ENCODE measurements at regions not wholly inside any gene's neighbourhood (a gene's known extent, or its start where the extent isn't known, plus 50 kb on each side); places are given as distances from the start of the nearest gene placed in this dataset.
"Not testable (repeated sequence)": the region's sequence is repeated elsewhere in the genome, so short reads cannot be mapped to it uniquely, and the experiment has no call there.

GRCh38 chr11:23765682-23766252 lies 731.1 kb upstream of the LUZP2 start:
- DNase-seq (ENCODE audit: low spot score): no peak

GRCh38 chr11:23767576-23767975 lies 729.3 kb upstream of the LUZP2 start:
- no peak for DNase-seq (ENCODE audit: low spot score)

- no peak for DNase-seq (ENCODE audit: low spot score)
Measured at GRCh38 chr11:23769214-23769613, 727.6 kb upstream of the LUZP2 start.

GRCh38 chr11:23772081-23772480 lies 724.8 kb upstream of the LUZP2 start:
- DNase-seq (ENCODE audit: low spot score): no peak

DNA sequence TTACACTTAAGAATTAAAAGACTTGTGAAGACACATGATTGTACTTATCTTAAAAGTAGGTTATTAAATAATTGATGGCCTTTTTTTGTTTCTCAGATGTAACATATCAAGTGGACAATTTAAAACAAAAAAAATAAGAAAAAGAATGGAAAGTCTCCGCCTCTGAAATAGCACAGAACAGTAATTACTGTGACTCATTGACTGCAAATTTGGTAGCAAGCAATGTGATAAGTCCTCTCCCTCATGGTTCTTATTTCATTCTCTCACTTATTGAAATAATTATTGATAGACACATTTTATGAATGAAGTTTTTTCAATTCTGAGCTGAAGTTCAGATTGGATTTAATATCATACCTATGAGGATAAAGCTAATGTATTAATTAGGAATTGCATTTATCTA lies 717.9 kb upstream of the LUZP2 start:
- DNase-seq (ENCODE audit: low spot score): no peak

DNA sequence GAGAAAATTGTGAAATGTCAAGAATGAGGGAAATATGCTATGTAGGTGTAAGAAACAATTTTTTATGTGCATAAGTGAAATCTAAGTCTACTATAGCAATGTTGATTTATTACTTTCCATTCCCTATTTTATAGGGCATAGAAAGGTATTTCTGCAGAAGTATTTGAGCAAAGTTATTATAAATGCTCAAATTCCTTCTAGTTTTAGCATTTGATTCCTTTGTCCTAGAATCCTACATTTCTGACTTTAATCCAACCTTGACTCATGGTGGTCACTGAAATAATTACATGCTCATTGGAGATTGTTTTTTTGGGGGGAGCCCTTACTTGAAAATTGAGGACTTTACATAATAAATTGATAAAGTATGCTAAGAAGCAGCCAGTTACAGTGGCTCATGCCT lies 716.6 kb upstream of the LUZP2 start:
- no peak for DNase-seq (ENCODE audit: low spot score)

DNA sequence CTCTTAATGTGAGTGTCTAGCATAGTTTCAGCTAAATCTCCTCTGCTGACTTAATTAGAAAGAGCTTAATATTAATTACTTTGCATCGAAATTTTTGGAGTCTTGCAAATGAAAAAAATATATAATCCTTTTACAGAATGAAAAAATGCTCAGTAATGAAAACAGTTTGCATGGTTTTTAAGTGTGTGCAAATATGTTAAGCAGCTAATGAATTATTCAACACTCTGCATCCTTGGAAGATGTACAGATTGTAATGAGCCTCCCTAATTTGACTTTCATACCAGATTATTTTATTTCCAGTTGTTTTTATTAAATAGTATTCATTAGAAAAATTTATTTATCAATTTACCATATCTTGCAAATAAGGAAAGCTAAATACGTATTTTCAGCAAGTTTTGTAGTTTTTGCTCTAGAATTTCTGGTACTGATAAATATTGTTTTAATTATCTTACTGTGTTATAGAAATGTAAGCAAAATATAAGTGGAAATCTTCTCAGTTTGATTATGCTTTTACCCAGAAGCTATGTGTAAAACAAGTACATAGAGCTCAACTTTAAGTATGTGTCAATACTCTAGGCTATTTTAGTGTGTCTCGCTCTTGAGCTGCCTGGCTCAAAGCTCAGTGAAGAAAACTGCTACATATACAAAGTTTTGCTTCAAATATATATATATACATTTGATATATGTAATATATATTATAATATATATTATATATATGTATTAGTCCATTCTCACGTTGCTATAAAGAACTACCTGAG lies 714.9 kb upstream of the LUZP2 start:
- DNase-seq (ENCODE audit: low spot score): no peak

DNA sequence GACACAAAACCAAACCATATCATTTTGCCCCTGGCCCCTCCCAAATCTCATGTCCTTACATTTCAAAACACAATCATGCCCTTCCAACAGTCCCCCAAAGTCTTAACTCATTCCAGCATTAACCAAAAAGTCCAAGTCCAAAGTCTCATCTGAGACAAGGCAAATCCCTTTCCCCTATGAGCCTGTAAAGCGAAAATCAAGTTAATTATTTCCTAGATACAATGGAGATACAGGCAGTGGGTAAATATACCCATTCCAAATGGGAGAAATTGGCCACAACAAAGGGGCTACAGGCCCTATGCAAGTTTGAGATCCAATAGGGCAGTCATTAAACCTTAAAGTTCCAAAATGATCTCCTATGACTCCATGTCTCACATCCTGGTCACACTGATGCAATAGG lies 709.9 kb upstream of the LUZP2 start:
- not testable (repeated sequence) for DNase-seq (ENCODE audit: low spot score)

DNA sequence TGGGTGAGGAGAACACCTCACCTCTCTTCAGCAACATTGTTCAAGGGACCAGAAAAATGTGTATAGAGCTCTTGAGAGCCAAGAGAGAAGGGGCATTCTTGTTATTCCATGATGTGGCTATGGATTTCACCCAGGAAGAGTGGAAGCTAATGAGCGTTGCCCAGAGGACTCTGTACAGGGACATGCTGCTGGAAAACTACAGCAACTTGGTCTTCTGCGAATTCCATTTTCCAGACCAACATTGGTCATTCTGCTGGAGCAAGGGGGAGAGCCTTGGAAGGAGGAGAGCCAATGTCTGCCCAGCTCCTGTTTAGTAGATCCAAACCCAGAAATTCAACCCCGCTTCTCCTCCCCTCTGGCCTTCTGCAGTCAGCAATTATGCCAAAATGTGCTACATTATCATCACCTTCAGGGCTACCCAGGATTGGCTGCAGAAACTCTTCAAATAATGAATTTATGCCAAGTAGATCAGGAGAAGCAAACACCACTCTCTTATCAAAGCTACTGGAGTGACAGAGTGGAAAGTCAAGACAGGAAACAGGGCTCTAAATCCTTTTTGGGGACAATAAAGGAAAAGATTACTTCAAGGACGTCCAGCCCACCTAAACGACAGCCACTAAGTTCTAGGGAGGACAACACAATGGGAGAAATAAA lies 707.5 kb upstream of the LUZP2 start:
- DNase-seq (ENCODE audit: low spot score): no peak

DNA sequence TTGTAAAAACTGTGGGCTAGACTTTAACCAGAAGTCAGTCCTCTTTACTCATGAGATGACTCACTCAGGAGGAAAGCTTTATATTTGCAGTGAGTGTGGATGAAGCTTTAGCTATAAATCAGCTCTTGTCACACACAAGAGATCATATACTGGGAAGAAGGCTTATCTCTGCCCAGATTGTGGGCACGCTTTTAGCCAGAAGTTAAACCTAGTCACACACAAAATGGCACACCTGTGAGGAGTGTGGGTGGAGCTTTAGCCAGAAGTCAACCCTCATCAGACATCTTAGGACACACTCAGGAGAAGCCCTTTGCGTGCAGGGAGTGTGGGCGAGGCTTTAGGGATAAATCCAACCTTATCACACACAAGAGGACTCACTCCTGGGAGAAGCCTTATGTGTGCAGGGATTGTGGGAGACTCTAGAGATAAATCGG lies 706.9 kb upstream of the LUZP2 start:
- DNase-seq (ENCODE audit: low spot score): no peak

GRCh38 chr11:23797624-23798419 lies 699.0 kb upstream of the LUZP2 start:
- no peak for DNase-seq (ENCODE audit: low spot score)

GRCh38 chr11:23834306-23834705 lies 662.5 kb upstream of the LUZP2 start:
- DNase-seq (ENCODE audit: low spot score): not testable (repeated sequence)

DNA sequence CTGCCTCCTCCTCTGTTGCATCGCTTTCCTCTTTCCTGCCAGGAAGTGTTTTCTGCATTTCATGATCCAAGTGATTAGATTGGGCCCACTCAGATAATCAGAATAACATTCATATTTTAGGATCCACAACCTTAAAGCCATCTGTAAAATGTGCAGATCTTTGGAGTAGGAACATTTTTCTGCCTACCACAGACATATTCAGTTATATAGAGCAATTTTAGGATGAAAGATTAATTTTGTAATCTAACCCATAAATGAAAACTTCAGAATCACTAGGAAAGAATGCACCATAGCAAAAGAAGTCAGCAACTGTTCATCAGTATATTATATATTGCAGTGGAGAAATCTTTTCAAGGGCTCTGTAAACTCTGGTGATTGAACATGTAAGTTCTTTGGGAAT lies 659.9 kb upstream of the LUZP2 start:
- no peak for DNase-seq (ENCODE audit: low spot score)

DNA sequence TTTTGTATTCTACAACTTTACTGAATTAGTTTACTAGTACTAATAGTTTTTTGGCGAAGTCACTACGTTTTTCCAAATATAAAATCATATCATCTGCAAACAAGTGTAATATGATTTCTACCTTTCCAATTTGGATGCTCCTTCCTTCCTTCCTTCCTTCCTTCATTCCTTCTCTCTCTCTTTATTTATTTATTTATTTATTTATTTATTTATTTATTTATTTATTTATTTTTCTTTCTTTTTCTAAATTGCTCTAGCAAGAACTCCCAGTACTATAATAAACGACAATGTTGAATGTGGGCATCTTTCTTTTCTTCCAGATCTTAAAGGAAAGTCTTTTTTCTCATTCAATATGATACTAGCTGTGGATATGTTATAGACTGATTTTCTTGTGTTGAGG lies 656.0 kb upstream of the LUZP2 start:
- no peak for DNase-seq (ENCODE audit: low spot score)

- DNase-seq (ENCODE audit: low spot score): no peak
Measured at GRCh38 chr11:23846902-23847422, 649.9 kb upstream of the LUZP2 start.

GRCh38 chr11:23851216-23851615 lies 645.6 kb upstream of the LUZP2 start:
- DNase-seq (ENCODE audit: low spot score): no peak

DNA sequence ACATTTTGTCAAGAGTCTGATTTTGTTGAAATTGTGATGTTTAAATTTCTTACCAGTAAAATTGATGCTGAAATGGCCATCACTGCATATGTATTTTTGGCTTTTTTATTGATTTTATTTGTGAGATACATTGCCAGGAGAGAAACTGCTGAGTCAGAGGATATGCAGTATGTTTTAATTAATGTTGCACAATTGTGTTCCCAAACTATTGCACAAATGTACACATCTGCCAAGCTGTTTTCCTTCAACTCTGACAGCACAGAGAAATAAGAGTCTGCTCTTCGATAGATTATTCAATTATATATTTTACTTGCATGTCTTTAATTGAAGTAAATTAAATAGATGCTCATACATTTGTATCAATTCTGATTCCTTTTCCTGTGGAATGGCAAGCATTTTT lies 640.2 kb upstream of the LUZP2 start:
- no peak for DNase-seq (ENCODE audit: low spot score)

DNA sequence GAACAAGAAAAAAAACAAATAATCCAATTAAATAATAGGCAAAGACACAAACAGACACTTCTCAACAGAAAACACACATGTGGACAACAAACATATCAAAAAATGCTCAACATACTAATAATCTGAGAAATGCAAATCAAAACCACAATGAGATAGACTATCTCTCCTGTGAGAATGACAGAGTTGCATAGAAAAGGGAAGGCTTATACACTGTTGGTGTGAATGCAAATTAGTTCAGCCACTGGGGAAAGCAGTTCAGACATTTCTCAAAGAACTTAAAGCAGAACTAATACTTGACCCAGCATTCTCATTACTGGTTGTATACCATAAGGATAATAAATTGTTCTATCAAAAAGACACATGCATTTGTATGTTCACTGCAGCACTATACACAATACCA lies 637.8 kb upstream of the LUZP2 start:
- peak; percentile 31 for DNase-seq (ENCODE audit: low spot score)

DNA sequence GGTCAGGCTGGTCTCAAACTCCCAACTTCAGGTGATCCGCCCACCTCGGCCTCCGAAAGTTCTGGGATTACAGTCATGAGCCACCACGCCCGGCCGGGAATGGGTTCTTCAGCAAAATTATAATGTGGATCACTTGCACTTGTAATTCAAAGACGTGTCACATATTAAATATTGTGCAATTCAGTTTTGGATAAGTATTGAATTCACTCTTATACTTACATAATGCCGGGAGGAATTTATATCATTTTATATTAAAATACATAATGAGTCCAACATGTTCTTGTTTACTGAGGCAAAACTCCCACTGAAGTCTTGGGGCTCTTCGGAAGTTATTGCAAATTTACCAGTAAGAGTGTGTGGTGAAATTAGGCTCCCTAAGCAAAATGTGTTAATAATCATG lies 635.2 kb upstream of the LUZP2 start:
- DNase-seq (ENCODE audit: low spot score): no peak

DNA sequence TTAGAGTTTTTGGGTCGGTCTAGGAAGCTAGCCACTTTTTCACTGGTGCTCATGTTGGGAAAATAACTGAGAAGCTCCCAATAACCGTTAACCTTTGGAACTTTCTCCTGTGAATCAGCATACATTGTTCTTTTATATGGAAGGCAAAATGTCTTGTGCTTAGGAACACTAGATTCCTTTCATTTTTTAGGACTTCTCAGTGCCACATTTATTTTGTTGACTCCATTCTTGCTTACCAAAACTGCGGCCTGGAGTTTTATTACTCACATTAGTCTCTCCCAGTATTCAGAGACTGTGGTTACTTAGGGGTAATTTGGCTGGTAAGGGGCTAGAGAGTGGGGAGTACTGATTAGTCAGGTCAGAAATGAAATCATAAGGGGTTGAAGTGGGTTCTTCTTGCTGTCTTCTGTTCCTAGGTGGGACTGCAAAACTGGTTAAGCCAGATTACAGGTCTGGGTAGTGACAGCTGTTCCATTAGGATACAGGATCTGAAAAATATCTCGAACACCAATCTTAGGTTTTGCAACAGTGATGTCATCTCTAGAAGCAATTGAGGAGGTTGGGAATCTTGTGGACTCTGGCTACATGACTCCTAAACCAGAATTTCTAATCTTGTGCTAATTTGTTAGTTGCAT lies 631.4 kb upstream of the LUZP2 start:
- DNase-seq (ENCODE audit: low spot score): no peak

GRCh38 chr11:23866641-23867040 lies 630.2 kb upstream of the LUZP2 start:
- no peak for DNase-seq (ENCODE audit: low spot score)

GRCh38 chr11:23869671-23870070 lies 627.2 kb upstream of the LUZP2 start:
- DNase-seq (ENCODE audit: low spot score): no peak

All from NAMALWA (cell line).